ENCODE measurements at regions not wholly inside any gene's neighbourhood (a gene's known extent, or its start where the extent isn't known, plus 50 kb on each side); places are given as distances from the start of the nearest gene placed in this dataset.

DNA sequence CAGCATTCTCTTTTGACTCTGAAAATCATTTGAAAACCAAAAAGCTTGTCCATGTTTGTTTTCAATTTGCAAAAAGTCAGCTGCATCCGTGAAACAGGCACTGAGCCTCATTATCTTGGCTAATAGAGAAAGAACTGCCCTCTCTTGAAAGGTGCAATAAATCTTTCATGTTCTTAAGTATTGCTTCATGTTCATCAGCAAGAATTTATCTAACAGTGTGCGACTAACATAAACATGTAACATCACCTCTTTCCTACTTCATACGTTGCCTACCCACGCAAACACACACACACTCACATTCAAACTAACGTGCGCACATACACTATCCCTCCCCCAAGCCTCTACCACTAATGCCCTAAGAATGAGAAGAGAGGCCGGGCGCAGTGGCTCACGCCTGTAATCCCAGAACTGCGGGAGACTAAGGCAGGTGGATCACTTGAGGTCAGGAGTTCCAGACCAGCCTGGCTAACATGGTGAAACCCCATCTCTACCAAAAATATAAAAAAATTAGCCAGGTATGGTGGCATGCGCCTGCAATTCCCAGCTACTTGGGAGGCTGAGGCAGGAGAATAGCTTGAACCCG is 629.7 kb upstream of the ZNF608 start:
- Mint-ChIP-seq H3K36me3 (peaks cover 5% of the 10 kb centered on the region), H3K4me3 (no peak overlapping the region), H3K4me1 (peaks cover 66% of the 10 kb centered on the region), H3K27me3 (ENCODE audit: insufficient read depth, low read depth) (no peaks in the 10 kb centered on the region), H3K27ac (peak overlapping the region; percentile 40), H3K9me3 (peaks cover 4% of the 10 kb centered on the region)
- Histone ChIP-seq H2AFZ (replicated peaks) (no peak overlapping the region), H3K27ac (peak overlapping the region; percentile 34), H3K36me3 (no peaks in the 10 kb centered on the region), H4K20me1 (ENCODE audit: low read depth) (no peaks in the 10 kb centered on the region), H3K4me2 (peak overlapping the region; percentile 9), H3K9me3 (ENCODE audit: low read depth) (no peaks in the 10 kb centered on the region), H3F3A (ENCODE audit: low read depth) (peaks cover 59% of the 10 kb centered on the region), H3K79me2 (ENCODE audit: low read depth) (no peaks in the 10 kb centered on the region), H3K27me3 (no peaks in the 10 kb centered on the region), H3K4me1 (peaks cover 60% of the 10 kb centered on the region), H3K4me3 (no peak overlapping the region), H3K9ac (no peak overlapping the region)
- TF ChIP-seq EZH2 (IDR thresholded peaks at IDR 0.05): no peak
- TF ChIP-seq, protein P1, sequence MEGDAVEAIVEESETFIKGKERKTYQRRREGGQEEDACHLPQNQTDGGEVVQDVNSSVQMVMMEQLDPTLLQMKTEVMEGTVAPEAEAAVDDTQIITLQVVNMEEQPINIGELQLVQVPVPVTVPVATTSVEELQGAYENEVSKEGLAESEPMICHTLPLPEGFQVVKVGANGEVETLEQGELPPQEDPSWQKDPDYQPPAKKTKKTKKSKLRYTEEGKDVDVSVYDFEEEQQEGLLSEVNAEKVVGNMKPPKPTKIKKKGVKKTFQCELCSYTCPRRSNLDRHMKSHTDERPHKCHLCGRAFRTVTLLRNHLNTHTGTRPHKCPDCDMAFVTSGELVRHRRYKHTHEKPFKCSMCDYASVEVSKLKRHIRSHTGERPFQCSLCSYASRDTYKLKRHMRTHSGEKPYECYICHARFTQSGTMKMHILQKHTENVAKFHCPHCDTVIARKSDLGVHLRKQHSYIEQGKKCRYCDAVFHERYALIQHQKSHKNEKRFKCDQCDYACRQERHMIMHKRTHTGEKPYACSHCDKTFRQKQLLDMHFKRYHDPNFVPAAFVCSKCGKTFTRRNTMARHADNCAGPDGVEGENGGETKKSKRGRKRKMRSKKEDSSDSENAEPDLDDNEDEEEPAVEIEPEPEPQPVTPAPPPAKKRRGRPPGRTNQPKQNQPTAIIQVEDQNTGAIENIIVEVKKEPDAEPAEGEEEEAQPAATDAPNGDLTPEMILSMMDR (IDR thresholded peaks at IDR 0.05): no peak
- no peak for TF ChIP-seq EZH2phosphoT487 (IDR thresholded peaks at IDR 0.05)
- no peak for DNase-seq (ENCODE audit: low spot score)

DNA sequence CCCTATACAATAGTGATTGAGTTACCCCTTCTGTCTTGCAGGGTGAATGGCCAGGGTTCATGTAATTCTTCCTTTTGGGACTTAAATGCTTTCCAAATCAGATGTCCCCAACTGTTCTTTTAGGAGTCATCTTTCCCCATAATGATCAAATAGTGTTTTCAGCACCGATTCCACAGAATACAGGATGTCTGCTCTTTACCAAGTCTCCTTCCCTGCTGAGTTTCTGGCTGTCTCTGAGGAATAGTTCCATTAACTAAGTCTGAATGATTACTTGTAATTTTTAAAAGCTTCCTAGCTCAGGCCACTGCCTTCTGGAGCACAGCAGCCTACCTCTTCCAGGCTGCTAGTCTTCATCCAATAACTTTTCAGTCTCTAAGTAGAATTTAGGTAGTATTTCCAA is 630.7 kb upstream of the ZNF608 start:
- H3K27ac ChIP-seq: peak overlapping the region; percentile 69
- Mint-ChIP-seq H3K27ac (peak overlapping the region; percentile 92), H3K36me3 (peaks cover 5% of the 10 kb centered on the region), H3K4me1 (peaks cover 58% of the 10 kb centered on the region), H3K4me3 (peak overlapping the region; percentile 19), H3K27me3 (ENCODE audit: insufficient read depth, low read depth) (no peaks in the 10 kb centered on the region), H3K9me3 (peaks cover 7% of the 10 kb centered on the region)
- DNase-seq (ENCODE audit: low spot score): peak; percentile 29
- H3K4me1 ChIP-seq: peaks cover 53% of the 10 kb centered on the region
- peaks cover 50% of the 10 kb centered on the region for H3F3A ChIP-seq (ENCODE audit: low read depth)
- H2AFZ ChIP-seq (replicated peaks): no peak overlapping the region
- H3K36me3 ChIP-seq: no peaks in the 10 kb centered on the region
- H4K20me1 ChIP-seq (ENCODE audit: low read depth): no peaks in the 10 kb centered on the region
- H3K79me2 ChIP-seq (ENCODE audit: low read depth): no peaks in the 10 kb centered on the region
- H3K9ac ChIP-seq: no peak overlapping the region
- no peaks in the 10 kb centered on the region for H3K27me3 ChIP-seq
- no peak overlapping the region for H3K4me3 ChIP-seq
- H3K4me2 ChIP-seq: peak overlapping the region; percentile 63
- TF ChIP-seq, protein P1 (IDR thresholded peaks at IDR 0.05): no peak
- no peak for TF ChIP-seq EZH2phosphoT487 (IDR thresholded peaks at IDR 0.05)
- no peak for TF ChIP-seq EZH2 (IDR thresholded peaks at IDR 0.05)
- H3K9me3 ChIP-seq (ENCODE audit: low read depth): no peaks in the 10 kb centered on the region

DNA sequence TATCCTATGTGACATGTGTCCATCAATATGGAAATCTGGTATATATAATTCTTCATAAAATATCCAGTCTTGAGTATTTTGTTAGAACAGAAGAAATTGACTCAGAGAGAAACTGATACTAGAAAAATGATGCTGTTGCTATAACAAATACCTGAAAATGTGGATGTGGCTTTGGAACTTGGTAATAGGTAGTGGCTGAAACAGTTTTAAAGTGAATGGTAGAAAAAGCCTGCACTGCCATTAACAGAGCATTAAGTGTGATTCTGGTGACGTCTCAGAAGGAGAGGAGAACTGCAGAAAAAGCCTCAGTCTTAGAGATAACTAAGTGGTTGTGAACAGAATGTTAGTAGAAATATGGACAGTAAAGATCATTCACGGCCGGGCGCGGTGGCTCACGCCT is 634.9 kb upstream of the ZNF608 start:
- Histone ChIP-seq H3K27me3 (no peaks in the 10 kb centered on the region), H2AFZ (replicated peaks) (no peak overlapping the region), H3K79me2 (ENCODE audit: low read depth) (no peaks in the 10 kb centered on the region), H3K9me3 (ENCODE audit: low read depth) (no peaks in the 10 kb centered on the region), H4K20me1 (ENCODE audit: low read depth) (no peaks in the 10 kb centered on the region), H3K9ac (no peak overlapping the region), H3K27ac (no peak overlapping the region), H3K4me2 (no peak overlapping the region), H3F3A (ENCODE audit: low read depth) (peaks cover 17% of the 10 kb centered on the region), H3K4me3 (no peak overlapping the region), H3K36me3 (no peaks in the 10 kb centered on the region), H3K4me1 (peaks cover 26% of the 10 kb centered on the region)
- no peak for DNase-seq (ENCODE audit: low spot score)
- no peaks in the 10 kb centered on the region for H3K27me3 Mint-ChIP-seq (ENCODE audit: insufficient read depth, low read depth)
- peaks cover 31% of the 10 kb centered on the region for H3K4me1 Mint-ChIP-seq
- peaks cover 5% of the 10 kb centered on the region for H3K36me3 Mint-ChIP-seq
- H3K27ac Mint-ChIP-seq: no peak overlapping the region
- TF ChIP-seq EZH2 (IDR thresholded peaks at IDR 0.05) (no peak), EZH2phosphoT487 (IDR thresholded peaks at IDR 0.05) (no peak)
- TF ChIP-seq, protein P1 (IDR thresholded peaks at IDR 0.05): no peak
- H3K4me3 Mint-ChIP-seq: no peak overlapping the region
- peaks cover 10% of the 10 kb centered on the region for H3K9me3 Mint-ChIP-seq
